Astrocyte (in vitro differentiated cells and primary cell): ENCODE measurements at regions not wholly inside any gene's neighbourhood (a gene's known extent, or its start where the extent isn't known, plus 50 kb on each side); places are given as distances from the start of the nearest gene placed in this dataset.

Experiments
- DNase-seq: peaks from one replicate; pipeline ENCODE4 v3.0.0-alpha.2; 2010; ENCODE audit warnings: low read depth
- FAIRE-seq: peaks from 2 replicates; lab custom pipeline; 2011; peaks lifted over from hg19 to GRCh38; lab: Jason Lieb, UNC
- H2AFZ ChIP-seq: 2 replicates; pipeline ENCODE4 v1.6.0; 2012; ENCODE audit warnings: low read depth, low read length, inconsistent platforms
- H3K27ac ChIP-seq: 2 replicates; pipeline ENCODE4 v1.5.1; 2011; ENCODE audit warnings: low read depth, low read length, inconsistent platforms
- H3K27me3 ChIP-seq: 2 replicates; pipeline ENCODE4 v1.6.0; 2011; ENCODE audit warnings: low read length, inconsistent platforms; ENCODE audit not compliant: insufficient read depth
- H3K36me3 ChIP-seq: 2 replicates; pipeline ENCODE4 v1.5.1; 2011; ENCODE audit warnings: low read length, inconsistent platforms; ENCODE audit not compliant: insufficient read depth
- H3K4me1 ChIP-seq: 2 replicates; pipeline ENCODE4 v1.5.1; 2011; ENCODE audit warnings: low read length, inconsistent platforms; ENCODE audit not compliant: insufficient read depth
- H3K4me2 ChIP-seq: 2 replicates; pipeline ENCODE4 v1.6.0; 2012; ENCODE audit warnings: low read length, inconsistent platforms
- H3K4me3 ChIP-seq: 2 replicates; pipeline ENCODE4 v1.5.1; 2011; ENCODE audit warnings: low read depth, mild to moderate bottlenecking, low read length, inconsistent platforms; ENCODE audit not compliant: insufficient read depth
- H3K79me2 ChIP-seq: 2 replicates; pipeline ENCODE4 v1.6.0; 2012; ENCODE audit warnings: mild to moderate bottlenecking, low read length, inconsistent platforms; ENCODE audit not compliant: insufficient read depth
- H3K9ac ChIP-seq: 2 replicates; pipeline ENCODE4 v1.6.0; 2012; ENCODE audit warnings: mild to moderate bottlenecking, low read length, inconsistent platforms
- H3K9me3 ChIP-seq: 2 replicates; pipeline ENCODE4 v1.5.1; 2012; ENCODE audit warnings: low read depth, mild to moderate bottlenecking, low read length, inconsistent platforms; ENCODE audit not compliant: insufficient read depth
- H4K20me1 ChIP-seq: 2 replicates; pipeline ENCODE4 v1.6.0; 2012; ENCODE audit warnings: low read length, inconsistent platforms; ENCODE audit not compliant: insufficient read depth
- H3K27ac Mint-ChIP-seq: one replicate; pipeline ENCODE4 v1.8.0; 2021; ENCODE audit warnings: mild to moderate bottlenecking, mixed read lengths; ENCODE audit not compliant: unreplicated experiment
- H3K27me3 Mint-ChIP-seq: one replicate; pipeline ENCODE4 v1.8.0; 2021; ENCODE audit warnings: low read depth, mixed read lengths; ENCODE audit not compliant: unreplicated experiment
- H3K36me3 Mint-ChIP-seq: one replicate; pipeline ENCODE4 v1.8.0; 2021; ENCODE audit warnings: low read depth, mixed read lengths; ENCODE audit not compliant: unreplicated experiment
- H3K4me1 Mint-ChIP-seq: one replicate; pipeline ENCODE4 v1.8.0; 2021; ENCODE audit warnings: low read depth, mixed read lengths; ENCODE audit not compliant: unreplicated experiment
- H3K4me3 Mint-ChIP-seq: one replicate; pipeline ENCODE4 v1.8.0; 2021; ENCODE audit warnings: mild to moderate bottlenecking, moderate library complexity, mixed read lengths; ENCODE audit not compliant: unreplicated experiment
- H3K9me3 Mint-ChIP-seq: one replicate; pipeline ENCODE4 v1.8.0; 2021; ENCODE audit warnings: mild to moderate bottlenecking, mixed read lengths; ENCODE audit not compliant: unreplicated experiment
- CTCF ChIP-seq: IDR thresholded peaks from 2 replicates; pipeline ENCODE4 v1.5.1; 2011; ENCODE audit warnings: low read depth, mild to moderate bottlenecking, inconsistent platforms, low read length, moderate library complexity; ENCODE audit not compliant: insufficient read depth
- EZH2 ChIP-seq: IDR thresholded peaks from 2 replicates; pipeline ENCODE4 v1.6.1; 2012; ENCODE audit warnings: mild to moderate bottlenecking, low read length, inconsistent platforms; ENCODE audit not compliant: insufficient read depth

- FAIRE-seq (no peak), DNase-seq (no peak)
- no peaks in the 10 kb centered on the region for H3K36me3 Mint-ChIP-seq
- Histone ChIP-seq H4K20me1 (no peaks in the 10 kb centered on the region), H3K9ac (no peak overlapping the region), H3K9me3 (no peaks in the 10 kb centered on the region), H3K4me3 (no peak overlapping the region), H3K79me2 (no peaks in the 10 kb centered on the region), H3K36me3 (no peaks in the 10 kb centered on the region), H3K27ac (no peak overlapping the region), H3K4me2 (no peak overlapping the region), H2AFZ (no peak overlapping the region), H3K4me1 (no peaks in the 10 kb centered on the region), H3K27me3 (no peaks in the 10 kb centered on the region)
- TF ChIP-seq EZH2 (no peak), CTCF (no peak)
- peak overlapping the region; percentile 95 for H3K27ac Mint-ChIP-seq
- no peak overlapping the region for H3K4me3 Mint-ChIP-seq
- H3K4me1 Mint-ChIP-seq, result peaks cover 34% of the 10 kb centered on the region
- no peaks in the 10 kb centered on the region for H3K27me3 Mint-ChIP-seq
- no peaks in the 10 kb centered on the region for H3K9me3 Mint-ChIP-seq
Measured at GRCh38 chr10:128642502-128642901, 516.3 kb upstream of the MKI67 start.

- Histone ChIP-seq H3K79me2 (no peaks in the 10 kb centered on the region), H2AFZ (no peak overlapping the region), H3K4me3 (no peak overlapping the region), H3K27ac (no peak overlapping the region), H4K20me1 (no peaks in the 10 kb centered on the region), H3K9me3 (no peaks in the 10 kb centered on the region), H3K9ac (no peak overlapping the region), H3K27me3 (no peaks in the 10 kb centered on the region), H3K4me1 (no peaks in the 10 kb centered on the region), H3K4me2 (no peak overlapping the region), H3K36me3 (no peaks in the 10 kb centered on the region)
- FAIRE-seq (no peak), DNase-seq (no peak)
- peak overlapping the region; percentile 96 for H3K27ac Mint-ChIP-seq
- TF ChIP-seq CTCF, result no peak
- no peak for TF ChIP-seq EZH2
- H3K4me3 Mint-ChIP-seq, result no peak overlapping the region
- H3K9me3 Mint-ChIP-seq, result no peaks in the 10 kb centered on the region
- peaks cover 34% of the 10 kb centered on the region for H3K4me1 Mint-ChIP-seq
- H3K27me3 Mint-ChIP-seq, result no peaks in the 10 kb centered on the region
- H3K36me3 Mint-ChIP-seq, result no peaks in the 10 kb centered on the region
Measured at GRCh38 chr10:128643658-128644057, 517.4 kb upstream of the MKI67 start.

GRCh38 chr10:128645486-128645885 lies 519.3 kb upstream of the MKI67 start:
- H3K4me1 Mint-ChIP-seq, result peaks cover 34% of the 10 kb centered on the region
- Histone ChIP-seq H3K27me3 (no peaks in the 10 kb centered on the region), H3K9ac (no peak overlapping the region), H3K27ac (no peak overlapping the region), H4K20me1 (no peaks in the 10 kb centered on the region), H3K4me3 (no peak overlapping the region), H2AFZ (no peak overlapping the region), H3K9me3 (no peaks in the 10 kb centered on the region), H3K4me1 (no peaks in the 10 kb centered on the region), H3K79me2 (no peaks in the 10 kb centered on the region), H3K4me2 (no peak overlapping the region), H3K36me3 (no peaks in the 10 kb centered on the region)
- H3K36me3 Mint-ChIP-seq, result no peaks in the 10 kb centered on the region
- FAIRE-seq (no peak), DNase-seq (no peak)
- no peak overlapping the region for H3K4me3 Mint-ChIP-seq
- H3K27ac Mint-ChIP-seq, result peak overlapping the region; percentile 88
- TF ChIP-seq EZH2 (no peak), CTCF (no peak)
- no peaks in the 10 kb centered on the region for H3K9me3 Mint-ChIP-seq
- no peaks in the 10 kb centered on the region for H3K27me3 Mint-ChIP-seq
